HFFc6 (cell line): ENCODE measurements at regions not wholly inside any gene's neighbourhood (a gene's known extent, or its start where the extent isn't known, plus 50 kb on each side); places are given as distances from the start of the nearest gene placed in this dataset.

Experiments used
- DNase-seq: peaks from one replicate; pipeline ENCODE4 v3.0.0-alpha.2; 2018
- H3K27ac Mint-ChIP-seq: 2 replicates; pipeline ENCODE4 v1.8.0; 2020; ENCODE audit warnings: mild to moderate bottlenecking, mixed read lengths
- H3K27me3 Mint-ChIP-seq: 2 replicates; pipeline ENCODE4 v1.8.0; 2021; ENCODE audit warnings: mild to moderate bottlenecking, moderate library complexity, mixed read lengths; ENCODE audit not compliant: insufficient read depth
- H3K36me3 Mint-ChIP-seq: 2 replicates; pipeline ENCODE4 v1.8.0; 2021; ENCODE audit warnings: low read depth, mixed read lengths
- H3K4me1 Mint-ChIP-seq: 2 replicates; pipeline ENCODE4 v1.8.0; 2020; ENCODE audit warnings: low read depth, mixed read lengths
- H3K4me3 Mint-ChIP-seq: 2 replicates; pipeline ENCODE4 v1.8.0; 2020; ENCODE audit warnings: mild to moderate bottlenecking, moderate library complexity, mixed read lengths
- H3K9me3 Mint-ChIP-seq: 2 replicates; pipeline ENCODE4 v1.8.0; 2020; ENCODE audit warnings: mild to moderate bottlenecking, mixed read lengths
- CTCF ChIP-seq: fragments of 200-600 bp; sonication (generic); IDR thresholded peaks from 2 replicates; pipeline ENCODE4 v1.5.0; 2021; ENCODE audit warnings: antibody characterized with exemption, mild to moderate bottlenecking

- H3K27ac Mint-ChIP-seq, result no peak overlapping the region
- no peak overlapping the region for H3K4me3 Mint-ChIP-seq
- DNase-seq, result no peak
- no peaks in the 10 kb centered on the region for H3K27me3 Mint-ChIP-seq
- peaks cover 6% of the 10 kb centered on the region; the same call in 1 of the 2 replicates for H3K9me3 Mint-ChIP-seq
- H3K4me1 Mint-ChIP-seq, result no peaks in the 10 kb centered on the region
- TF ChIP-seq CTCF, result no peak
- H3K36me3 Mint-ChIP-seq, result no peaks in the 10 kb centered on the region
Measured at GRCh38 chr7:125878988-125879387, 949.4 kb upstream of the POT1 start.

GRCh38 chr7:125878235-125878956 is 948.8 kb upstream of the POT1 start:
- H3K9me3 Mint-ChIP-seq, result peaks cover 6% of the 10 kb centered on the region; the same call in 1 of the 2 replicates
- H3K27me3 Mint-ChIP-seq, result no peaks in the 10 kb centered on the region
- no peaks in the 10 kb centered on the region for H3K36me3 Mint-ChIP-seq
- DNase-seq, result no peak
- H3K27ac Mint-ChIP-seq, result no peak overlapping the region
- H3K4me3 Mint-ChIP-seq, result no peak overlapping the region
- H3K4me1 Mint-ChIP-seq, result no peaks in the 10 kb centered on the region
- TF ChIP-seq CTCF, result no peak

GRCh38 chr7:125877246-125877645 is 947.6 kb upstream of the POT1 start:
- Mint-ChIP-seq H3K36me3 (no peaks in the 10 kb centered on the region), H3K4me1 (no peaks in the 10 kb centered on the region), H3K9me3 (peaks cover 12% of the 10 kb centered on the region), H3K27me3 (no peaks in the 10 kb centered on the region), H3K27ac (no peak overlapping the region), H3K4me3 (no peak overlapping the region)
- DNase-seq, result no peak
- TF ChIP-seq CTCF, result no peak

GRCh38 chr7:125876431-125876830 is 946.8 kb upstream of the POT1 start:
- Mint-ChIP-seq H3K27ac (no peak overlapping the region), H3K4me3 (no peak overlapping the region), H3K4me1 (no peaks in the 10 kb centered on the region), H3K36me3 (no peaks in the 10 kb centered on the region), H3K27me3 (no peaks in the 10 kb centered on the region), H3K9me3 (peaks cover 16% of the 10 kb centered on the region)
- DNase-seq, result no peak
- TF ChIP-seq CTCF, result no peak

- Mint-ChIP-seq H3K27me3 (no peaks in the 10 kb centered on the region), H3K27ac (no peak overlapping the region), H3K36me3 (no peaks in the 10 kb centered on the region), H3K4me3 (no peak overlapping the region), H3K4me1 (no peaks in the 10 kb centered on the region), H3K9me3 (peaks cover 22% of the 10 kb centered on the region)
- DNase-seq, result no peak
- TF ChIP-seq CTCF, result no peak
Measured at GRCh38 chr7:125871431-125871830, 941.8 kb upstream of the POT1 start.
